Esophagus squamous epithelium (tissue), 4 donors: ENCODE measurements at regions not wholly inside any gene's neighbourhood (a gene's known extent, or its start where the extent isn't known, plus 50 kb on each side); places are given as distances from the start of the nearest gene placed in this dataset.

ENCODE experiments used
- POLR2A ChIP-seq, 4 donors: fragments of 450-650 bp; IDR thresholded peaks; one replicate each; pipeline ENCODE4 v1.6.1; 2017; ENCODE audit warnings: antibody characterized with exemption in 4 of 4, mild to moderate bottlenecking in 4 of 4, moderate library complexity in 3 of 4
- TF ChIP-seq, protein P1 (sequence below), 6 experiments: fragments of 450-650 bp in 4 of 6; fragments of 200-600 bp in 2 of 6; sonication (generic) in 2 of 6; IDR thresholded peaks; one replicate each; pipeline ENCODE4 v1.5.1; 2016 to 2019; ENCODE audit warnings: antibody characterized with exemption in 6 of 6, mild to moderate bottlenecking in 4 of 6, moderate library complexity in 4 of 6

DNA sequence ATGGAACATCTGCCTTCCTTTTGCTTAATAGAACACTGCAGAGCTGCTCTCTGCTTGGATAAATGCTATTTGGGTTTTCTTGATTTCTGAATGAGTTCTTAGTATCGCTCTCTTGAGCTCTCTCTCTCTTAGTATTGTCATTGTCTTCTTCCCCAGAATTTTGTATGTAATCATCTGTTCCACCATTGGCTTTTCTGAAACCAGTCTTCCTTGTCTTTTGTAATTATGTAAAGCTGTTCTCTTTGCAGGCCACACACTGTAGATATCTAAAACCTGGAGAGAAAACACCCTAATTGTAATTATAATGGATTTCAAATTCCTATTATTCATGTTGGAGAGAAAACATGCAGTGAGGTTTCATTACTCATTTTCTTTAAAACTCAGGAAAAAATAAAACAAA lies 333.1 kb upstream of the CHAC2 start:
- TF ChIP-seq, protein P1, sequence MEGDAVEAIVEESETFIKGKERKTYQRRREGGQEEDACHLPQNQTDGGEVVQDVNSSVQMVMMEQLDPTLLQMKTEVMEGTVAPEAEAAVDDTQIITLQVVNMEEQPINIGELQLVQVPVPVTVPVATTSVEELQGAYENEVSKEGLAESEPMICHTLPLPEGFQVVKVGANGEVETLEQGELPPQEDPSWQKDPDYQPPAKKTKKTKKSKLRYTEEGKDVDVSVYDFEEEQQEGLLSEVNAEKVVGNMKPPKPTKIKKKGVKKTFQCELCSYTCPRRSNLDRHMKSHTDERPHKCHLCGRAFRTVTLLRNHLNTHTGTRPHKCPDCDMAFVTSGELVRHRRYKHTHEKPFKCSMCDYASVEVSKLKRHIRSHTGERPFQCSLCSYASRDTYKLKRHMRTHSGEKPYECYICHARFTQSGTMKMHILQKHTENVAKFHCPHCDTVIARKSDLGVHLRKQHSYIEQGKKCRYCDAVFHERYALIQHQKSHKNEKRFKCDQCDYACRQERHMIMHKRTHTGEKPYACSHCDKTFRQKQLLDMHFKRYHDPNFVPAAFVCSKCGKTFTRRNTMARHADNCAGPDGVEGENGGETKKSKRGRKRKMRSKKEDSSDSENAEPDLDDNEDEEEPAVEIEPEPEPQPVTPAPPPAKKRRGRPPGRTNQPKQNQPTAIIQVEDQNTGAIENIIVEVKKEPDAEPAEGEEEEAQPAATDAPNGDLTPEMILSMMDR (IDR thresholded peaks at IDR 0.05) = no peak
- TF ChIP-seq POLR2A (IDR thresholded peaks at IDR 0.05) = no peak
